Right cardiac atrium (tissue), 5 donors: ENCODE measurements at regions not wholly inside any gene's neighbourhood (a gene's known extent, or its start where the extent isn't known, plus 50 kb on each side); places are given as distances from the start of the nearest gene placed in this dataset.

Source experiments
- ATAC-seq, 2 donors: fragments of 200-7000 bp; cut with Tn5 transposase; one replicate each; pipeline versions ENCODE4 v1.8.0 to v1.9.1; 2020; ENCODE audit warnings: moderate library complexity in 2 of 2, mild to moderate bottlenecking in 1 of 2
- DNase-seq, 3 donors: peaks; one replicate each; pipeline ENCODE4 v3.0.0-alpha.2; 2020
- H3K27ac ChIP-seq: one replicate; pipeline ENCODE4 v1.5.1; 2013; ENCODE audit warnings: mild to moderate bottlenecking, low read length, control low read depth, moderate library complexity
- H3K27me3 ChIP-seq: one replicate; pipeline ENCODE4 v1.6.1; 2013; ENCODE audit not compliant: control insufficient read depth, insufficient read depth
- H3K4me1 ChIP-seq: one replicate; pipeline ENCODE4 v1.6.1; 2013; ENCODE audit warnings: low read length; ENCODE audit not compliant: control insufficient read depth, insufficient read depth
- H3K4me3 ChIP-seq: one replicate; pipeline ENCODE4 v1.5.1; 2013; ENCODE audit warnings: low read length, control low read depth
- H3K9me3 ChIP-seq: one replicate; pipeline ENCODE4 v1.6.1; 2013; ENCODE audit warnings: low read length; ENCODE audit not compliant: control insufficient read depth
- WGBS: extraction: QIAGEN DNeasy Blood & Tissue Kit; methylation state at CpG from one replicate; pipeline ENCODE4 v1.1.7; 2013; 5-methylcytosine and 5-hydroxymethylcytosine counted together
- intact Hi-C, 4 donors: fragments of 100-400 bp; cut with DNase I; formaldehyde crosslinking; loops; one replicate each; pipeline versions ENCODE4 v1.11.0 to v1.14.0; 2022 to 2023
- donor health status: healthy with polysubstance abuse.
- donor health status: DM: no; HTN: yes; CAD: no.
- donor health status: DM: no; HTN: no; CAD: no.
- donor health status: DM: no; HTN: yes; CAD: no; lungs with severe emphysema.
- donor health status: DM: yes; HTN: yes; CAD: no.

GRCh38 chr2:158889135-158889853 lies 79.1 kb upstream of the TANC1 start:
- intact Hi-C loops: no loop called here
- no peak for DNase-seq
- ATAC-seq: no peak
- Histone ChIP-seq H3K27me3 (no peaks in the 10 kb centered on the region), H3K4me1 (no peaks in the 10 kb centered on the region), H3K9me3 (no peaks in the 10 kb centered on the region), H3K4me3 (no peak overlapping the region), H3K27ac (no peak overlapping the region)
- 91% methylated on average over 2 of the region's 2 CpGs for WGBS

GRCh38 chr2:158890296-158890905 lies 78.0 kb upstream of the TANC1 start:
- Histone ChIP-seq H3K9me3 (no peaks in the 10 kb centered on the region), H3K27me3 (no peaks in the 10 kb centered on the region), H3K27ac (no peak overlapping the region), H3K4me3 (no peak overlapping the region), H3K4me1 (no peaks in the 10 kb centered on the region)
- DNase-seq: no peak
- WGBS: 92% methylated on average over 3 of the region's 3 CpGs
- intact Hi-C loops: no loop called here
- no peak for ATAC-seq

- intact Hi-C loops: no loop called here
- WGBS: 57% methylated on average over 8 of the region's 8 CpGs
- peak; percentile 45 to 57 for ATAC-seq
- DNase-seq: no peak
- no peaks in the 10 kb centered on the region for H3K27me3 ChIP-seq
- no peak overlapping the region for H3K4me3 ChIP-seq
- H3K9me3 ChIP-seq: no peaks in the 10 kb centered on the region
- no peak overlapping the region for H3K27ac ChIP-seq
- H3K4me1 ChIP-seq: no peaks in the 10 kb centered on the region
These were observed 75.4 kb upstream of the TANC1 start for GRCh38 chr2:158893026-158893425.

- no peak for ATAC-seq
- WGBS: 93% methylated on average over 2 of the region's 2 CpGs
- no peak overlapping the region for H3K4me3 ChIP-seq
- DNase-seq: no peak
- no peaks in the 10 kb centered on the region for H3K9me3 ChIP-seq
- H3K27me3 ChIP-seq: no peaks in the 10 kb centered on the region
- H3K4me1 ChIP-seq: no peaks in the 10 kb centered on the region
- no peak overlapping the region for H3K27ac ChIP-seq
- intact Hi-C loops: no loop called here
These were observed 75.0 kb upstream of the TANC1 start for GRCh38 chr2:158893474-158893873.

- H3K9me3 ChIP-seq: no peaks in the 10 kb centered on the region
- ATAC-seq (no peak), DNase-seq (no peak)
- H3K4me1 ChIP-seq: no peaks in the 10 kb centered on the region
- no peaks in the 10 kb centered on the region for H3K27me3 ChIP-seq
- H3K27ac ChIP-seq: no peak overlapping the region
- WGBS: 76% methylated on average over 5 of the region's 5 CpGs
- intact Hi-C loops: no loop called here
- H3K4me3 ChIP-seq: no peak overlapping the region
These were observed 74.4 kb upstream of the TANC1 start for GRCh38 chr2:158894078-158894477.

GRCh38 chr2:158894572-158894971 lies 73.9 kb upstream of the TANC1 start:
- Histone ChIP-seq H3K27ac (no peak overlapping the region), H3K4me3 (no peak overlapping the region), H3K9me3 (no peaks in the 10 kb centered on the region), H3K4me1 (no peaks in the 10 kb centered on the region), H3K27me3 (no peaks in the 10 kb centered on the region)
- intact Hi-C loops: no loop called here
- ATAC-seq (no peak), DNase-seq (no peak)
- WGBS: 87% methylated on average over 4 of the region's 4 CpGs

GRCh38 chr2:158900345-158900744 lies 68.1 kb upstream of the TANC1 start:
- DNase-seq (peak in 1 of 3 donors; percentile 54), ATAC-seq (peak in 1 of 2 donors; percentile 41)
- Histone ChIP-seq H3K4me1 (no peaks in the 10 kb centered on the region), H3K4me3 (no peak overlapping the region), H3K27me3 (no peaks in the 10 kb centered on the region), H3K27ac (no peak overlapping the region), H3K9me3 (no peaks in the 10 kb centered on the region)
- intact Hi-C loops: loop anchor here in 3 of 4 donors (2.0 to 5.0 kb wide), 4 partner anchors 67 to 232 kb away; partner anchors contain the start of gene TANC1 (in 1 of the 3)
- WGBS: 89% methylated on average over 8 of the region's 8 CpGs

- no peak overlapping the region for H3K4me3 ChIP-seq
- no peak for ATAC-seq
- no peaks in the 10 kb centered on the region for H3K9me3 ChIP-seq
- DNase-seq: no peak
- 96% methylated on average over 2 of the region's 2 CpGs for WGBS
- no peak overlapping the region for H3K27ac ChIP-seq
- intact Hi-C loops: loop anchor here in 3 of 4 donors (2.0 to 5.0 kb wide), 4 partner anchors 65 to 230 kb away; partner anchors contain the start of gene TANC1 (in 1 of the 3)
- no peaks in the 10 kb centered on the region for H3K27me3 ChIP-seq
- H3K4me1 ChIP-seq: peaks cover 2% of the 10 kb centered on the region
These were observed 66.4 kb upstream of the TANC1 start for GRCh38 chr2:158902005-158902398.

GRCh38 chr2:158903711-158904405 lies 64.6 kb upstream of the TANC1 start:
- Histone ChIP-seq H3K27ac (no peak overlapping the region), H3K27me3 (no peaks in the 10 kb centered on the region), H3K4me3 (no peak overlapping the region), H3K4me1 (peaks cover 2% of the 10 kb centered on the region), H3K9me3 (no peaks in the 10 kb centered on the region)
- ATAC-seq: no peak
- intact Hi-C loops: loop anchor here in 3 of 4 donors (2.0 to 5.0 kb wide), 4 partner anchors 63 to 228 kb away; partner anchors contain the start of gene TANC1 (in 1 of the 3)
- 41% methylated on average over 2 of the region's 2 CpGs for WGBS
- DNase-seq: no peak

- DNase-seq (no peak), ATAC-seq (no peak)
- Histone ChIP-seq H3K4me1 (peaks cover 2% of the 10 kb centered on the region), H3K27me3 (no peaks in the 10 kb centered on the region), H3K27ac (no peak overlapping the region), H3K4me3 (no peak overlapping the region), H3K9me3 (no peaks in the 10 kb centered on the region)
- intact Hi-C loops: loop anchor here in 2 of 4 donors (5.0 kb wide), 3 partner anchors 63 to 228 kb away; partner anchors contain the start of gene TANC1 (in 1 of the 2)
- 75% methylated on average over 1 of the region's 1 CpG for WGBS
These were observed 63.7 kb upstream of the TANC1 start for GRCh38 chr2:158904627-158905177.

- Histone ChIP-seq H3K4me1 (peaks cover 2% of the 10 kb centered on the region), H3K9me3 (no peaks in the 10 kb centered on the region), H3K4me3 (no peak overlapping the region), H3K27me3 (no peaks in the 10 kb centered on the region), H3K27ac (no peak overlapping the region)
- ATAC-seq: no peak
- 86% methylated on average over 3 of the region's 3 CpGs for WGBS
- no peak for DNase-seq
- intact Hi-C loops: no loop called here
These were observed 63.1 kb upstream of the TANC1 start for GRCh38 chr2:158905341-158905740.
